Pancreas (tissue), 10 donors: ENCODE measurements at regions not wholly inside any gene's neighbourhood (a gene's known extent, or its start where the extent isn't known, plus 50 kb on each side); places are given as distances from the start of the nearest gene placed in this dataset.

Experiments
- ATAC-seq, 4 donors: fragments of 200-7000 bp; cut with Tn5 transposase; one replicate each; pipeline versions ENCODE4 v1.8.0 to v1.9.1; 2020; ENCODE audit warnings: mild to moderate bottlenecking in 4 of 4, moderate library complexity in 4 of 4
- DNase-seq, 6 donors: peaks; one replicate each; pipeline ENCODE4 v3.0.0-alpha.2; 2020
- FAIRE-seq: peaks from 2 replicates; lab custom pipeline; 2012; peaks lifted over from hg19 to GRCh38; lab: Jason Lieb, UNC
- H3K27ac ChIP-seq, 4 donors: fragments of 200-600 bp; sonication (generic); 1 replicate in 3 of 4; 2 replicates in 1 of 4; pipeline versions ENCODE4 v1.5.0 to v1.8.0; 2020
- H3K27me3 ChIP-seq, 4 donors: fragments of 200-600 bp; one replicate each; pipeline ENCODE4 v1.8.0; 2021
- H3K36me3 ChIP-seq, 3 donors: fragments of 200-600 bp; sonication (generic) in 1 of 3; one replicate each; pipeline versions ENCODE4 v1.5.0 to v1.8.0; 2020 to 2021
- H3K4me1 ChIP-seq, 3 donors: fragments of 200-600 bp; one replicate each; pipeline ENCODE4 v1.8.0; 2021
- H3K4me3 ChIP-seq, 4 donors: fragments of 200-600 bp; sonication (generic) in 2 of 4; one replicate each; pipeline versions ENCODE4 v1.5.0 to v1.8.0; 2020 to 2021
- H3K9me3 ChIP-seq, 4 donors: fragments of 200-600 bp; one replicate each; pipeline ENCODE4 v1.8.0; 2021
- WGBS, 2 donors: extraction: QIAGEN DNeasy Blood & Tissue Kit; methylation state at CpG; one replicate each; pipeline ENCODE4 v1.1.7; 2013; 5-methylcytosine and 5-hydroxymethylcytosine counted together
- intact Hi-C, 3 donors: fragments of 100-400 bp; cut with DNase I; formaldehyde crosslinking; loops; one replicate each; pipeline versions ENCODE4 v1.11.1 to v1.14.2; 2022
- TF ChIP-seq, protein P1 (sequence below), 4 donors: fragments of 200-600 bp; sonication (generic) in 3 of 4; IDR thresholded peaks; one replicate each; pipeline versions ENCODE4 v1.5.0 to v1.8.0; 2021; ENCODE audit warnings: antibody characterized with exemption in 4 of 4
- donor health status: healthy with polysubstance abuse.
- donor health status: DM: no; HTN: no; CAD: no; lungs with moderate emphysema.
- donor health status: DM: no; HTN: no; CAD: no.
- donor health status: control.
- donor health status: control.
- donor health status: Bipolar disorder and iron deficiency.
- donor health status: DM: yes; HTN: yes; CAD: no.
- donor health status: DM: no; HTN: no; CAD: no.
- donor health status: DM: no; HTN: no; CAD: no.
- donor health status: DM: yes; HTN: yes; CAD: no.

GRCh38 chr14:25537846-25538455, 488.0 kb upstream of the STXBP6 start:
- Histone ChIP-seq H3K27ac (no peak overlapping the region), H3K4me3 (no peak overlapping the region), H3K27me3 (no peaks in the 10 kb centered on the region), H3K9me3 (no peaks in the 10 kb centered on the region), H3K36me3 (no peaks in the 10 kb centered on the region), H3K4me1 (no peaks in the 10 kb centered on the region)
- WGBS, 2 donors: 51 to 53% methylated on average over 2 of the region's 2 CpGs
- peak in 3 of 6 donors; percentile 4 to 35 (median 20) for DNase-seq
- FAIRE-seq: no peak
- TF ChIP-seq, protein P1, sequence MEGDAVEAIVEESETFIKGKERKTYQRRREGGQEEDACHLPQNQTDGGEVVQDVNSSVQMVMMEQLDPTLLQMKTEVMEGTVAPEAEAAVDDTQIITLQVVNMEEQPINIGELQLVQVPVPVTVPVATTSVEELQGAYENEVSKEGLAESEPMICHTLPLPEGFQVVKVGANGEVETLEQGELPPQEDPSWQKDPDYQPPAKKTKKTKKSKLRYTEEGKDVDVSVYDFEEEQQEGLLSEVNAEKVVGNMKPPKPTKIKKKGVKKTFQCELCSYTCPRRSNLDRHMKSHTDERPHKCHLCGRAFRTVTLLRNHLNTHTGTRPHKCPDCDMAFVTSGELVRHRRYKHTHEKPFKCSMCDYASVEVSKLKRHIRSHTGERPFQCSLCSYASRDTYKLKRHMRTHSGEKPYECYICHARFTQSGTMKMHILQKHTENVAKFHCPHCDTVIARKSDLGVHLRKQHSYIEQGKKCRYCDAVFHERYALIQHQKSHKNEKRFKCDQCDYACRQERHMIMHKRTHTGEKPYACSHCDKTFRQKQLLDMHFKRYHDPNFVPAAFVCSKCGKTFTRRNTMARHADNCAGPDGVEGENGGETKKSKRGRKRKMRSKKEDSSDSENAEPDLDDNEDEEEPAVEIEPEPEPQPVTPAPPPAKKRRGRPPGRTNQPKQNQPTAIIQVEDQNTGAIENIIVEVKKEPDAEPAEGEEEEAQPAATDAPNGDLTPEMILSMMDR (IDR thresholded peaks at IDR 0.05): peak; percentile 18 to 42 (median 36)
- intact Hi-C loops: no loop called here
- ATAC-seq: peak in 3 of 4 donors; percentile 63 to 77 (median 72)

- no peaks in the 10 kb centered on the region for H3K4me1 ChIP-seq
- ATAC-seq (no peak), DNase-seq (no peak), FAIRE-seq (no peak)
- TF ChIP-seq, protein P1 (IDR thresholded peaks at IDR 0.05): no peak
- H3K27me3 ChIP-seq: no peaks in the 10 kb centered on the region
- intact Hi-C loops: no loop called here
- no peaks in the 10 kb centered on the region for H3K9me3 ChIP-seq
- no peaks in the 10 kb centered on the region for H3K36me3 ChIP-seq
- no peak overlapping the region for H3K27ac ChIP-seq
- no peak overlapping the region for H3K4me3 ChIP-seq
- WGBS, 2 donors: 86 to 92% methylated on average over 2 of the region's 2 CpGs
Measured at GRCh38 chr14:25526290-25526689, 476.3 kb upstream of the STXBP6 start.

GRCh38 chr14:25522926-25523325, 473.0 kb upstream of the STXBP6 start:
- WGBS, 2 donors: 22 to 35% methylated on average over 2 of the region's 2 CpGs
- ATAC-seq (no peak), FAIRE-seq (no peak), DNase-seq (no peak)
- no peak overlapping the region for H3K4me3 ChIP-seq
- H3K9me3 ChIP-seq: no peaks in the 10 kb centered on the region
- no peaks in the 10 kb centered on the region for H3K4me1 ChIP-seq
- H3K27me3 ChIP-seq: no peaks in the 10 kb centered on the region
- no peaks in the 10 kb centered on the region for H3K36me3 ChIP-seq
- TF ChIP-seq, protein P1 (IDR thresholded peaks at IDR 0.05): no peak
- intact Hi-C loops: no loop called here
- no peak overlapping the region for H3K27ac ChIP-seq

GRCh38 chr14:25522116-25522515, 472.2 kb upstream of the STXBP6 start:
- WGBS, 2 donors: 60 to 70% methylated on average over 6 of the region's 6 CpGs
- ATAC-seq: no peak
- intact Hi-C loops: no loop called here
- no peaks in the 10 kb centered on the region for H3K9me3 ChIP-seq
- H3K4me3 ChIP-seq: no peak overlapping the region
- no peaks in the 10 kb centered on the region for H3K36me3 ChIP-seq
- no peak for DNase-seq
- H3K4me1 ChIP-seq: no peaks in the 10 kb centered on the region
- H3K27ac ChIP-seq: no peak overlapping the region
- FAIRE-seq: no peak
- TF ChIP-seq, protein P1 (IDR thresholded peaks at IDR 0.05): no peak
- no peaks in the 10 kb centered on the region for H3K27me3 ChIP-seq

- FAIRE-seq: no peak
- H3K27me3 ChIP-seq: no peaks in the 10 kb centered on the region
- ATAC-seq: no peak
- H3K4me1 ChIP-seq: no peaks in the 10 kb centered on the region
- no peaks in the 10 kb centered on the region for H3K36me3 ChIP-seq
- no peaks in the 10 kb centered on the region for H3K9me3 ChIP-seq
- intact Hi-C loops: no loop called here
- no peak for DNase-seq
- WGBS, 2 donors: 54 to 56% methylated on average over 2 of the region's 2 CpGs
- TF ChIP-seq, protein P1 (IDR thresholded peaks at IDR 0.05): no peak
- H3K27ac ChIP-seq: no peak overlapping the region
- no peak overlapping the region for H3K4me3 ChIP-seq
Measured at GRCh38 chr14:25521616-25522015, 471.7 kb upstream of the STXBP6 start.
